ENCODE measurements at regions not wholly inside any gene's neighbourhood (a gene's known extent, or its start where the extent isn't known, plus 50 kb on each side); places are given as distances from the start of the nearest gene placed in this dataset.

- no peak for DNase-seq
Measured at GRCh38 chr2:126775300-126775985, 119.5 kb downstream of the GYPC start.

- DNase-seq: peak; percentile 7
Measured at GRCh38 chr2:126776255-126776654, 120.3 kb downstream of the GYPC start.

- peak; percentile 88 for DNase-seq
Measured at GRCh38 chr2:126776692-126777619, 121.0 kb downstream of the GYPC start.

- DNase-seq: no peak
Measured at GRCh38 chr2:126777620-126777978, 121.1 kb upstream of the TEX51 start.

- no peak for DNase-seq
Measured at GRCh38 chr2:126778561-126779501, 119.9 kb upstream of the TEX51 start.

- DNase-seq: no peak
Measured at GRCh38 chr2:126781206-126781605, 117.5 kb upstream of the TEX51 start.

GRCh38 chr2:126781806-126782205 is 116.9 kb upstream of the TEX51 start:
- DNase-seq: no peak

DNA sequence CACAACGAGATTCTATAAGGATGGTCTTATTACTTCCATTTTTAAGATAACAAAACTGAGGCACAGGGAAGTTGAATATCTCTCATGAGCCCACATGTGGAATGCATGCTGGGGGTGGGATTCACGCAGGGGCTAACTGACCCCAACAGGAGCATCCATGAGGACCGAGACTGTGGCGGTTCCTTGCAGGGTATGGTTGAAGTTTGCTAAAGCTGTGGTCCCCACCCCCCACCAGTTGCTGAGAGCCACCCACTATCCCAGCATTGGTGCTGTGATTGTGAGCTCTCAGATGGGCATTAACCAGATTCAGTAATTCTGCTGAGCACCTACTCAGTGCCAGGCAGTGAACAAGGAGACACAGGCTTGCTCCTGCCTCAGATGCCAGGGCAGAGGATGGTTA is 116.0 kb upstream of the TEX51 start:
- no peak for DNase-seq

GRCh38 chr2:126783341-126783740 is 115.3 kb upstream of the TEX51 start:
- DNase-seq: no peak

- DNase-seq: no peak
Measured at GRCh38 chr2:126784045-126784444, 114.6 kb upstream of the TEX51 start.

DNA sequence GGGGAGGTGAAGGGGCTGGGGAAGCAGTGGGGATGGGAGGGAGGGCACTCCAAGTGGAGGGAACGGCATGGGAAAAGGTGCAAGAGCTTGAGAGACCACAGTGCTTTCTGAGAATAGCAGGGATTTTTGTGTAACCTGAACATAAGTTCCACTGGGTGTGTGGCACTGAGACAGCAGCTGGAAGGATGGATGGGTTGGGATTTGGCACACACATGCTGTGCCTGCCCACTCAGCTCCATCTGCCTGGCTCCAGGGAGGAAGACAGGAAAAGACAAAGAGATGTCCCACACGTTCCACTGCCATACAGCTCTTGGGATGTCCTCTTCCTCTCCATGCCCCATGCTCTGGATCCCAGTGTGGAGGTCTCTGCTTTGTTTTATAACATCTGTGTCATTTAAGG is 114.1 kb upstream of the TEX51 start:
- DNase-seq: no peak

GRCh38 chr2:126785236-126785635 is 113.5 kb upstream of the TEX51 start:
- DNase-seq: no peak

GRCh38 chr2:126785862-126786261 is 112.8 kb upstream of the TEX51 start:
- no peak for DNase-seq

DNA sequence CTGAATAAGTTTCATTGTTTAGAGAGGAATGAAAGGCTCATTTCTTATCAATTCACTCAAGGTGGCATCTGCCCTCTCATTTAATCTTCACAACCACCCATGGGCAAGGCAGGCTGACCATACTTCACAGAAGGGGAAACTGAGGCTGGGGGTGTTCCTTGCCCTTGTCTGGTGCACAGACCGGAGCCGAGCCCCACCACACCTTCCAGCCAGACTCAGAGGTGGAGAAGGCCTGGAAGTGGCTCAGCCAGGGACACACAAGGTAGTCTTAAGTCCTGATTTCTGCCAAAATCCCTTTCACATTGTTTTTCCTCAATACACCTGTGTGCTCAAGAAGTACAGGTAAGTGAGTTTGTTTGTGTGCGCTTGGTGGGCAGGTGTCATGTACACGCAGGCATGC is 111.9 kb upstream of the TEX51 start:
- DNase-seq: no peak

GRCh38 chr2:126787289-126787688 is 111.4 kb upstream of the TEX51 start:
- no peak for DNase-seq

- no peak for DNase-seq
Measured at GRCh38 chr2:126788113-126788512, 110.6 kb upstream of the TEX51 start.

DNA sequence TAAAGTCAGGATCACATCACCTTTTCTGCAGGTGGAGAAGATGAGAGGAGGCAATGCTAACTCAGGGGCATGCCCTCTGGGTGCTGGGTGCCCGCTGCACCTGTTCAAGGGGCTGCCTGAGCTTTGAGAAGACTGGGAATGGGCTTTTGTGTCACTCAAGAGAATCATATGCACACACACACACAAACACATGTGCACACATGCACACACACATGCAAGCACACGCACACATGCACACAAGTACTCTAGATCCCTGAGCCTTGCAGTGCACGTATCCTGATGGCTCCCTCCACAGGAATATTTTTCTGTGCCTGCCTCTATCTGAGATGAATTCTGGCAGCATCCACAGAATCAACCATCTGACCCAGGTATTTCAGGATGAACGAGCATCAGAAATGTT is 110.0 kb upstream of the TEX51 start:
- no peak for DNase-seq

DNA sequence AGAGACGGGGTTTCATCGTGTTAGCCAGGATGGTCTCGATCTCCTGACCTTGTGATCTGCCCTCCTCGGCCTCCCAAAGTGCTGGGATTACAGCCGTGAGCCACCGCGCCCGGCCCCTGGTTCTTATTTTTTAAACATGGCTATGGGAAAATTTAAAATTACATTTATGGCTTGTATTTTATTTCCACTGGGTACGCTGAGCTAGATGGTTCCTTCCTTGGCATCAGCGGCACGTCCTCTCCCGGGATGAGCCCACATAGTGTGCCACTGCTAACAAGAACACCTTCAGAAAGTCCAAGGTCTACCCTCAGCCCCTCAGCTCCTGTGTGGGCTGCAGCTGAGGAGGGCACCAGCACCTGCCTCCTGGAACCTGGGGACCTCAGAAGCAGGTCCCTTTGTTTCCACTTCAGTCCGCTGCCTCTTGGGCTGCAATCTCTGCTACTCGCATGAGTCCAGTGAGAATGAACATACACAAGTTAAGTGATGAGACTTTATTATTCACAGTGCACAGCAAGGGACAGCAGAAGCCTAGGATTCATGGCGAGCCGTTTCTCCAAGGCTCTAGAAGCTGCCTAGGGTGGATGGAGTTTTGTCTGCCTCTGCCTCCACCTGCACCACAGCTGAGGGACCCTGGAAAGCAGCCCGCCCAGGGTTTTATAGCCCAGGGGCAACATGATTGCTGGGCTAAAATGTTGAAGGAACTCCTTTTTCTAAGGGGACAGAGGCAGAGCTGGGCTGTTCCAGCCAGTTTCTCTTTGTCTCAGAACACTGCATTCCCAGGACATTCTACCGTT is 107.5 kb upstream of the TEX51 start:
- no peak for DNase-seq

DNA sequence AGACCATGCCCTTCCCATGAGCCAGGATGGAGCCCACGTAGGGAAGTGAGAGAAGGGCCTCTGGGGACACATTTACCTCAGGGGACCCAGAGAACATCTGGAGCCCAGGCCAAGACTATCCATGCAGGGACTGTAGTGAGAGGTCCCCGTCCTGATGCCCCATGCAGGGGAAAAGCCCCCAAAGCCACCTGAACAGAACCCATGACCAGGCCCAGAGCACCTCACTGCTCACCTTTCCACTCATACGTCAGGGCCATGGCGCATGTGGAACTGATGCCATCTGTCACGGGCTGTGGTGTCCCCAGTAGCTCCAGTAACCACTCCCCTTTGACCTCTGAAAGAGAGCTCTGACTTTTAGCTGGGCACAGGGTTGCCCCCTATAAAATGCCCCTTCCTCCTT is 106.5 kb upstream of the TEX51 start:
- no peak for DNase-seq

GRCh38 chr2:126792993-126793392 is 105.7 kb upstream of the TEX51 start:
- no peak for DNase-seq

DNA sequence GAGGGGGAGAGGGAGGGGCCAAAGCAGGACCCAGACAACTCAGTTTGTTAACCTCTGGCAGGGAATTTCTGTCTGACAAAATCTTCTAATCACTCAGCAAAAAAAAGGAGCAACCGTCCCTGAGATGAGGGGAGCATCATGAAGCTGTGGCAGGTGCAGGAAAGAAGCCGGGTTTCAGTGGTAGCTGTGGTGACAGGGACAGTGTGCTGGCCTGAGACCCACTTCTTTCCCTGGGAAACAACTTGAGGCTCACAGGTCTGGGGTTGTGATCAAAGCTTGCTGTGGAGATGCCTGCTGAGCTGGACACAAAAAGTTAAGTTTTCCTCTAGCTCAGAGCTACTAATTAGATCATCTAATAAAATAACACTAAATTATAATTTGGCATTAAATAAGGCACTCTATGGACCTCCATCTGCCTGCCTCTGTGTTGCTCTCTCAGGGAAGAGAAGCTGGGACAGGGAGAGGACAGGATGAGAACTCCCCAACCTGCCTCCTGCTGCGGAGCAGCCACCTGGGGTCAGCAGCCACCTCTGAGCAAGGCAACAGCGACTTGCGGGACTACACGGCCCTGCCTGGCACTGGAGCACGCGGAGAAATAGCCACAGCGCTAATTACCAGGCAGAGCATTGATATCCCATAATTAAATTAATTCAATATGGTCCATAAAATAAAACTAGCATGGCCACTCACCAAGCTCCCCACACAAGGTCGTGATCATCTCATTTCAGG is 104.6 kb upstream of the TEX51 start:
- no peak for DNase-seq

DNA sequence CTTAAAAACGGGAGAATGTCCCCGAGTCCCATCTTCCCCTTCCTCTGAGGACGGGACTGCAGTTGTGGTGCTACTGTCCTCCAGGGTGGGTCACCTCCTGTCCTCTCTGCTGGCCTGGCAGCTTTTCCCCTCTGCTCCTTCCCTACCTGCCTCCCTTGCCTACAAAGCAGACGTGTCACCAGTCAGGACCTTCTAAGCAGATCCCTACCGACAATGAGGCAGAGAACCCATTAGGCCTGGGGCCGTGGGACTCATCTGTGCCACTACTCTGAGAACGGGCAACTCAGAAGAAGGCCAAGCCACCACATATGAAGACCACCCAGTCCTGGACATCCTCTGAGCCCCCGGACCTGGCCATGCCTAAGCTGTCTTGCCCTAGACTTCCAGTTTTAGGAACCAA is 103.0 kb upstream of the TEX51 start:
- DNase-seq: no peak

All from CD4-positive, alpha-beta T cell treated with Interleukin-17A for 4 hours (primary cell).